D721Med (cell line): ENCODE measurements at regions not wholly inside any gene's neighbourhood (a gene's known extent, or its start where the extent isn't known, plus 50 kb on each side); places are given as distances from the start of the nearest gene placed in this dataset.

Experiments used
- DNase-seq: peaks from one replicate; pipeline ENCODE4 v3.0.0; 2011; ENCODE audit warnings: low spot score; ENCODE audit not compliant: insufficient read length
- FAIRE-seq: peaks from 2 replicates; lab custom pipeline; 2011; peaks lifted over from hg19 to GRCh38; lab: Jason Lieb, UNC
- TF ChIP-seq, protein P1 (sequence below): IDR thresholded peaks from 2 replicates; pipeline ENCODE4 v1.5.1; 2012; ENCODE audit warnings: mild to moderate bottlenecking, control low read depth; ENCODE audit not compliant: insufficient read depth; ENCODE audit errors: missing control alignments

DNA sequence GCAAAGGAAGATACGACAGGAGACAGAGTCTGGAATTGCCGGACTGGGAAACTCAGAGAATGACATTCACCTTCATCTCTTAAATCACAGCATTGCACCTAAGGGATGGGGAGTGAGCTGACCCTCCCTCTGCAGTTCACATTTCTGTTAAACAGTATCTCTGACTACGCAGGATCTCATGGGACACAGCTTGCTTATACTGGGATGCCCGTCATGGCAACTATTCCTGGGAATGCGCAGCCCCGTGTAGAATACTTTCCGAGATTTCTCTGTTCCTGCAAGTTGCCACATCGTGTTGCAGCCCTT is 232.5 kb upstream of the HES1 start:
- FAIRE-seq: no peak

DNA sequence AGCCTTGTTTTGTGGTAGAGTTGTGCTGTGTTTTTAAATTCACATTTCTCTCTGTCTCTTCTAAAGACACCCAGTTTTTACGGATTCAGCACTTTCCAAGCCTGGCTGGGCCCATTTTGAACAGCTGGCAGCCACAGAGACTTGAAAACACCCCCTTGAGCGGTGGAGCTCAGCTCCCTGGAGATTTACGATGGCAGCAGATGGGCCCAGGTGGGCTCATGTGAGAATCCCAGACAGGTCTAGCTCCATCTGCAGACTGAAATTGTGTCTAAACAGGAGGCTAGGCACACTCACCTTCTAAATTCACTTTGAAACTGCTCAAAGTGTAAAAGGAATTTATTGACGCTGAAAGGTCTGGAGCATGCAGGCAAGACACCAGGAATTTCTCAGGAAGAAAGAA is 232.0 kb upstream of the HES1 start:
- TF ChIP-seq, protein P1, sequence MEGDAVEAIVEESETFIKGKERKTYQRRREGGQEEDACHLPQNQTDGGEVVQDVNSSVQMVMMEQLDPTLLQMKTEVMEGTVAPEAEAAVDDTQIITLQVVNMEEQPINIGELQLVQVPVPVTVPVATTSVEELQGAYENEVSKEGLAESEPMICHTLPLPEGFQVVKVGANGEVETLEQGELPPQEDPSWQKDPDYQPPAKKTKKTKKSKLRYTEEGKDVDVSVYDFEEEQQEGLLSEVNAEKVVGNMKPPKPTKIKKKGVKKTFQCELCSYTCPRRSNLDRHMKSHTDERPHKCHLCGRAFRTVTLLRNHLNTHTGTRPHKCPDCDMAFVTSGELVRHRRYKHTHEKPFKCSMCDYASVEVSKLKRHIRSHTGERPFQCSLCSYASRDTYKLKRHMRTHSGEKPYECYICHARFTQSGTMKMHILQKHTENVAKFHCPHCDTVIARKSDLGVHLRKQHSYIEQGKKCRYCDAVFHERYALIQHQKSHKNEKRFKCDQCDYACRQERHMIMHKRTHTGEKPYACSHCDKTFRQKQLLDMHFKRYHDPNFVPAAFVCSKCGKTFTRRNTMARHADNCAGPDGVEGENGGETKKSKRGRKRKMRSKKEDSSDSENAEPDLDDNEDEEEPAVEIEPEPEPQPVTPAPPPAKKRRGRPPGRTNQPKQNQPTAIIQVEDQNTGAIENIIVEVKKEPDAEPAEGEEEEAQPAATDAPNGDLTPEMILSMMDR: no peak
- DNase-seq (no peak), FAIRE-seq (no peak)

More for the DNA sequence above, 232.5 kb upstream of the HES1 start:
- TF ChIP-seq, protein P1: no peak
- no peak for DNase-seq

DNA sequence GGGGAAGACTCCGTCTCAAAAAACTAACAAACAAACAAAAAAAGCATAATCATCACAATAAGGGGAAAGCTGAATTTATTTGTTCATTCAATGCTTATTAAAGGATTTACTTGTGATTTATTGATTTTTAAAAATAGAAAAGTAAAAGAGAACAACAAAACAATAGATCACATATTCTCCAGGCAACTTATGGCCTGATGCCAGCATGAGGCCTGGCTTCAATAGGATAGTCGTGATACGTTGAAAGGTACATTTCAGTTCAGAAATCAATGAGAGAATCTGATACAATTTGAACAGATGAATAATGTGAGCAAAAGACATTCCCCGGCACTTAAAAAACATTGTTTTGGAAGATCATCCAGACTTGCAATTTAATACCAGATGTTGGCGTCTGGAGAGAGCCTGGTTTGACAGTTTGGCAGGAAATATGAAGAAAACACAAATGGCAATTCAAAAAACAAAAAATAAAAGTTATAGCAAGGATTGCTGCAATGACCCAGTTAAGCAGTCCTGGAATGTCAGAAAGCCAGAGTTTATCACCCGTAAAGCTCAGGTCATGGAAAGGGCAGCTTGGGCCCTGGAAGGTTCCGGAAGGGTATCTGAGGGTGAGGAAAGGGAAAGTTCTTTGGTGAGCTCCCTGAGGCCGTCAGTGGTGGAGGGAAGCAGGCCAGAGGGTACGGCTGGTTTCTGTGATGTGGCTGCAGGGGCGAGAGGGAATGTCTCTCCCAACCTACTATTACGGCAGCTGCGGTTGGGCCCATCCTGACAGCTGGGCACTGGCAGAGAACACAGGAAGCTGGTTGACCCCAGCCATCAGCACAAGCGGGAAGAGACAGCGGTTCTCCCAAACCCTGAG is 230.2 kb upstream of the HES1 start:
- DNase-seq (no peak), FAIRE-seq (no peak)
- TF ChIP-seq, protein P1: no peak

DNA sequence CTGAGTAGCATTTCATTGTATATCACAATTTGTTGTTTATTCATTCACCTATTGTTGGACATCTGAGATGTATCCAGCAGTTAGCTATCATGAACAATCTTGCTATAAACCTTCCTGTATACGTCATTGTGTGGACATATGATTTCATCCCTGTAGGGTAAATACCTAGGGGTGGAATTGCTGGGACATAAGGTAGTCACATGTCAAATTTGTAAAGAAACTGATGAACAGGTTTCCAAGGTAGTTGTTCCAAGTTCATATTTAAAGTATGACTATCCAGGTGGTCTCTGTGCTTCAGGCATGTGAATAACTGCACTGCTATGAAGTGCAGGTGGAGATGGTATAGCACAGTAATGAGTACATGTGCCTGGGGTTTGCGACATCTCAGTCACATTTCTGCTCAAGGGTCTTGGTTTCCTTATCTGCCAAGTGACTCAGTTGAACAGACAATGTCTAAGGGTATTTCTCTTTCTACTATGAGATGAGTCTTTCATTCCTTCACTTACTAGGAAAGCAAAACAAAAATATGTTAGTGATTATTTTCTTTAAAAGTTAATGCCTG is 229.0 kb upstream of the HES1 start:
- FAIRE-seq (no peak), DNase-seq (no peak)
- TF ChIP-seq, protein P1: no peak

DNA sequence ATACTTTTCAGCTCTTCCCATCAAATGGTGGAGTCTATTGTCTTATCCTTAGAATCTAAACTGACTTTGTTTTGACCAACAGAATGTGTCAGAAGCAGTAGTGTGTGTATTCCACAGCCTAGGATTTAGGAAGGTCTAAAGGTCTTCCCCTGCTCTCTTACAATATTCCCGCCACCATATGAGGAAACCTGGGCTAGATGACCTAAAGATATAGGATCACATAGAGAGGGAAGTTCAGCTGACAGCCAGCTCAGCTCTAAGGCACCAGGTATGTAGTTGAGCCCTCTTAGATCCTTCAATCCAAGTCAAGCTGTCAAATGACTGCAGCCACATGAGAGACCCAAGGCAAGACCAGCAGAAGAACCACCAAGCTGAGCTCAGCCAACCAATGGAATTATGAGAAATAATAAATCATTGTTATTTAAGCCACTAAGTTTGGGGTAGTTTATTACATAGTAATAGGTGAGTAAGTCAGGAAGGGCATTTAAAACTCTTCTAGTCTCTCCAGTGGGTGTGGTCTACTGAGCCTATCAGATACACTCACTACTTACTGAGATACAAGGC is 227.7 kb upstream of the HES1 start:
- DNase-seq (no peak), FAIRE-seq (no peak)
- TF ChIP-seq, protein P1: no peak

DNA sequence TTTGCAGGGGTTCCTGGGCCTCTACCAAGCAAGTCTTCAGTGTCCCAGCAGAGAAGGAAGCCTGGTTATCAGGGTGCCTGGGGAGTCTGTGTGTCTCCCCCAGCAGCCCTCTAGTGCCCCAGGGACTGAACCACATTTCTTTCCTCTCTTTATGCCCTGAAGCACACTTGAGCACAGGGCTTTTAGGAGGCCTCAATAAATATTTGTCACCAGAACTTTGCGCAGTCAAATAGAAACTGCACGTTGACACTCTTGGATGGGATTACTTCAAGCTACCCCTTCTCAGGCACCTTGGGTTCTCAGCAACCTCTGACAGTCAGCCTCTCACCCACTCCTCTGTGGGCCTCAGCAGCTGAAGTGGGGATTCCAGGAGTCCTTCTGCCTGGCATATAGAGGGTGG is 226.6 kb upstream of the HES1 start:
- DNase-seq (no peak), FAIRE-seq (no peak)
- TF ChIP-seq, protein P1: no peak

DNA sequence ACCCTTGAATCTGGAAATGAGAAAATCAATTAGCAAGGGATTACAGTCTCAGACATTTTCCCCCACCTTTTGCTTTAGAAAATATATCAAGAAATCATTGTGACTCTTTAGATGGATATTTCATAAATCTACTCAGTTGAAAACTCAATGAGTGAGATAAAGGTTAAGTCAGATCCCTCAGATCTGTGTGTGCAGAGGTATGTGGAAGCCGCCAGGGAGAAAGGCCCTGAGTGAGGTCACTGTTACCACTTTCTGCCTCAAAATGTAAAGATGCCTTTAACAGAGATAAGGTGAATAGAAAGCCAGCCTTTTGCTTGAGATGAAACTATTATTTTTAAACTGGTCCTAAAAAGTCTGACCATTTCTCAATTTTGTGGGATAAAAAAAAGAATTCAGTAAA is 225.6 kb upstream of the HES1 start:
- TF ChIP-seq, protein P1: no peak
- no peak for FAIRE-seq
- DNase-seq: no peak
